Breast epithelium (tissue), 3 donors: ENCODE measurements at regions not wholly inside any gene's neighbourhood (a gene's known extent, or its start where the extent isn't known, plus 50 kb on each side); places are given as distances from the start of the nearest gene placed in this dataset.

Experiments
- CTCF ChIP-seq, 3 donors: fragments of 450-650 bp; IDR thresholded peaks; one replicate each; pipeline ENCODE4 v1.5.1; 2016 to 2017; ENCODE audit warnings: antibody characterized with exemption in 3 of 3, mild to moderate bottlenecking in 3 of 3, moderate library complexity in 3 of 3
- POLR2AphosphoS5 ChIP-seq, 3 donors: sonication (generic); formaldehyde crosslinking; IDR thresholded peaks; one replicate each; pipeline ENCODE4 v1.6.1; 2017; ENCODE audit warnings: antibody characterized with exemption in 3 of 3

GRCh38 chr14:56522403-56522802 is 57.2 kb upstream of the TMEM260 start:
- TF ChIP-seq CTCF (IDR thresholded peaks at IDR 0.05) (no peak), POLR2AphosphoS5 (IDR thresholded peaks at IDR 0.05) (no peak)
